ENCODE measurements at regions not wholly inside any gene's neighbourhood (a gene's known extent, or its start where the extent isn't known, plus 50 kb on each side); places are given as distances from the start of the nearest gene placed in this dataset.

DNA sequence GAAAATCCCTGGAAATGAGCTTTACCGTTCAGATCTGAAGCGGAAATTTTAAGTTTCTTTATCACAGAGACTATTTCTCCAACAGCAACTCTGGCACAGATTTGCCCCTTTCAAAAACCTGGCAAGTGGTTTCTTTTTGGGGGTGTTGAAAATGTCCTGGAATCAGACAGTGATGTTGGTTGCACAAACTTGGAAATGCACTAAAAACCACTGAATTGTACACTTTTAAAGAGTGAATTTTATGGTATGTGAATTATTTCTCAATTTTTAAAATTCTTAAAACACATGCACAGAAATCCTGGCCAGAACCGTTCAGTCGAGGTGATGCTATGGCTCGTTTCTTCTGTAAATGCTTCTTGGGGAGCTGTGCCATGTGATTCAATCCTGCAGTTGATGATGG lies 121.2 kb upstream of the RBPJ start:
- TF ChIP-seq, protein P1, sequence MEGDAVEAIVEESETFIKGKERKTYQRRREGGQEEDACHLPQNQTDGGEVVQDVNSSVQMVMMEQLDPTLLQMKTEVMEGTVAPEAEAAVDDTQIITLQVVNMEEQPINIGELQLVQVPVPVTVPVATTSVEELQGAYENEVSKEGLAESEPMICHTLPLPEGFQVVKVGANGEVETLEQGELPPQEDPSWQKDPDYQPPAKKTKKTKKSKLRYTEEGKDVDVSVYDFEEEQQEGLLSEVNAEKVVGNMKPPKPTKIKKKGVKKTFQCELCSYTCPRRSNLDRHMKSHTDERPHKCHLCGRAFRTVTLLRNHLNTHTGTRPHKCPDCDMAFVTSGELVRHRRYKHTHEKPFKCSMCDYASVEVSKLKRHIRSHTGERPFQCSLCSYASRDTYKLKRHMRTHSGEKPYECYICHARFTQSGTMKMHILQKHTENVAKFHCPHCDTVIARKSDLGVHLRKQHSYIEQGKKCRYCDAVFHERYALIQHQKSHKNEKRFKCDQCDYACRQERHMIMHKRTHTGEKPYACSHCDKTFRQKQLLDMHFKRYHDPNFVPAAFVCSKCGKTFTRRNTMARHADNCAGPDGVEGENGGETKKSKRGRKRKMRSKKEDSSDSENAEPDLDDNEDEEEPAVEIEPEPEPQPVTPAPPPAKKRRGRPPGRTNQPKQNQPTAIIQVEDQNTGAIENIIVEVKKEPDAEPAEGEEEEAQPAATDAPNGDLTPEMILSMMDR (IDR thresholded peaks at IDR 0.05; ENCODE audit: low read depth, low read length, missing input control): no peak
- TF ChIP-seq GABPA (IDR thresholded peaks at IDR 0.05 in 1 of 2, conservative IDR thresholded peaks at IDR 0.05 in 1 of 2): no peak
- no peak for TF ChIP-seq YY1 (IDR thresholded peaks at IDR 0.05)
- no peak for TF ChIP-seq FOXA2 (IDR thresholded peaks at IDR 0.05)
- TF ChIP-seq TAF1 (conservative IDR thresholded peaks at IDR 0.05): no peak
- no peak for TF ChIP-seq NR2F2 (IDR thresholded peaks at IDR 0.05)

Data from liver (tissue), 3 donors.